Upper lobe of right lung (tissue), 1 donor: ENCODE measurements at regions not wholly inside any gene's neighbourhood (a gene's known extent, or its start where the extent isn't known, plus 50 kb on each side); places are given as distances from the start of the nearest gene placed in this dataset.
"Not testable (repeated sequence)": the region's sequence is repeated elsewhere in the genome, so short reads cannot be mapped to it uniquely, and the experiment has no call there.

ENCODE experiments used
- ATAC-seq: fragments of 200-7000 bp; cut with Tn5 transposase; one replicate; pipeline ENCODE4 v1.9.1; 2020; ENCODE audit warnings: mild to moderate bottlenecking, moderate library complexity
- DNase-seq: peaks from one replicate; pipeline ENCODE4 v3.0.0-alpha.2; 2020
- H3K27ac ChIP-seq: fragments of 200-600 bp; one replicate; pipeline ENCODE4 v1.8.0; 2022
- H3K27me3 ChIP-seq: fragments of 200-600 bp; one replicate; pipeline ENCODE4 v1.8.0; 2022; ENCODE audit warnings: mild to moderate bottlenecking
- H3K36me3 ChIP-seq: fragments of 200-600 bp; one replicate; pipeline ENCODE4 v1.8.0; 2022
- H3K4me1 ChIP-seq: fragments of 200-600 bp; one replicate; pipeline ENCODE4 v1.8.0; 2022
- H3K4me3 ChIP-seq: fragments of 200-600 bp; one replicate; pipeline ENCODE4 v1.8.0; 2022; ENCODE audit warnings: mild to moderate bottlenecking
- H3K9me3 ChIP-seq: fragments of 200-600 bp; one replicate; pipeline ENCODE4 v1.8.0; 2022
- CTCF ChIP-seq: fragments of 200-600 bp; IDR thresholded peaks from one replicate; pipeline ENCODE4 v1.8.0; 2022; ENCODE audit warnings: antibody characterized with exemption
- intact Hi-C: fragments of 100-400 bp; cut with DNase I; formaldehyde crosslinking; loops from one replicate; pipeline ENCODE4 v1.11.0; 2022
- donor health status: DM: no; HTN: yes; CAD: no; lungs with severe emphysema.

DNA sequence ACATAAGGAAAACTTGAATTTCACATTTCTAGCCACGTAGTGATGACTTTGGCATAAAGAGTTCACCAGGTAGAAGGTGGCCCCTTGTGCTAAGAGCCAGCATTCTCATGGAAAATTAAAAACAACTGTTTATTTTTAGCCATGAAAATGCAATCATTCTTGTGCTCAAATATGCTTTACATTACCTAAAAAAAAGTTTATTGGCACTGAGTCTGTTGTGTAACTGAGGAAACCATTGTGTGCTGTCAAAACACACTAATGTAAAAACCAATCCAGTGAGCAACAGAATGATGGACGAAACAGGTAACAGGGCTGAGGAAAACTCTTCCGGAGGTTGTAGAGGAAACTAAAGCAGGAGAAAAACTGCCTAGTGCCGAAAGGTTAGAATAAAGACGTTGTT, 287.0 kb upstream of the TMC3 start:
- H3K27me3 ChIP-seq, result no peaks in the 10 kb centered on the region
- H3K4me3 ChIP-seq, result no peak overlapping the region
- H3K9me3 ChIP-seq, result no peaks in the 10 kb centered on the region
- H3K4me1 ChIP-seq, result no peaks in the 10 kb centered on the region
- no peaks in the 10 kb centered on the region for H3K36me3 ChIP-seq
- no peak for ATAC-seq
- DNase-seq, result no peak
- intact Hi-C loops, result no loop called here
- H3K27ac ChIP-seq, result no peak overlapping the region
- TF ChIP-seq CTCF, result no peak

DNA sequence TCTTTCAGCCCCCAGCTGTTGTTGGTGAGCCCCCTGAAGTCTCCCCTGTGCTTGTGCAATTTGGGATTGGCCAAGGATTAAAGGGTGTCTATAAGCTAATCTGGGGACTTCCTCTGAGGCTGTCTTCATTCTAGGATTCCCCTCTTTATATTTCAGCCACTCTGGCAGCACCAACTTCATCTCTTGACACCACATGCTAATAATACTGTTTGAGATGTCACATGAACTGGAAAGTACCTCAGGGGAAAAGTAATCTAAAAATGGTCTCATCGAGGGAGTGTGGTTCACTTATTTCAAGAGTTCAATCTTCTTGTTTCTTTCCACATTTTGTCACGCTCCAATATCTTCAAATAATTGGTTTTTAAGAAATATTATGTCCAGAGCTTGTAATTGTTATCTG, 279.2 kb upstream of the TMC3 start:
- TF ChIP-seq CTCF, result no peak
- ATAC-seq, result no peak
- Histone ChIP-seq H3K4me1 (no peaks in the 10 kb centered on the region), H3K36me3 (no peaks in the 10 kb centered on the region), H3K27ac (no peak overlapping the region), H3K9me3 (no peaks in the 10 kb centered on the region), H3K27me3 (no peaks in the 10 kb centered on the region), H3K4me3 (no peak overlapping the region)
- DNase-seq, result no peak
- intact Hi-C loops, result no loop called here

DNA sequence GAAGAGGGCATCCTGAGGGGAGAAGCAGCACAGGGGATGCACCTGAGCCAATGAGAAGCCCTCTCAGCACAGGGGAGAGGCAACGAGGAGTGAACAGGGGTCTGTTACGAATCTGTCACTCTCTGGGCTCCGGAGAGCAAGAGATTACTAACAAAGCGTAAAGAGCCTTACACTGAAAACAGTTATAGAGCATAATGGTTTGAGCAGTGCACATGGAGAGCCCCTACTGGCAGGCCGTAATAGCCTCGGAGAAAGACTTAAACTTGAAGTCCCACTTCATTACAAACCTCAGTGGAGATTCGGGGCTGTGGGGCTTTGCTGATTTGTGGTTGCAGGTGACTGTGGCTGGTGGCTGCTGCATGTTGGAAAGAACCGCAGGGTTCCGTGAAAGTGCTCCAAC, 271.5 kb upstream of the TMC3 start:
- Histone ChIP-seq H3K4me3 (no peak overlapping the region), H3K4me1 (no peaks in the 10 kb centered on the region), H3K27me3 (no peaks in the 10 kb centered on the region), H3K9me3 (no peaks in the 10 kb centered on the region), H3K27ac (no peak overlapping the region), H3K36me3 (no peaks in the 10 kb centered on the region)
- no peak for DNase-seq
- intact Hi-C loops, result no loop called here
- TF ChIP-seq CTCF, result no peak
- no peak for ATAC-seq

GRCh38 chr15:81643771-81644170, 269.8 kb upstream of the TMC3 start:
- no peak for TF ChIP-seq CTCF
- no peak for ATAC-seq

DNA sequence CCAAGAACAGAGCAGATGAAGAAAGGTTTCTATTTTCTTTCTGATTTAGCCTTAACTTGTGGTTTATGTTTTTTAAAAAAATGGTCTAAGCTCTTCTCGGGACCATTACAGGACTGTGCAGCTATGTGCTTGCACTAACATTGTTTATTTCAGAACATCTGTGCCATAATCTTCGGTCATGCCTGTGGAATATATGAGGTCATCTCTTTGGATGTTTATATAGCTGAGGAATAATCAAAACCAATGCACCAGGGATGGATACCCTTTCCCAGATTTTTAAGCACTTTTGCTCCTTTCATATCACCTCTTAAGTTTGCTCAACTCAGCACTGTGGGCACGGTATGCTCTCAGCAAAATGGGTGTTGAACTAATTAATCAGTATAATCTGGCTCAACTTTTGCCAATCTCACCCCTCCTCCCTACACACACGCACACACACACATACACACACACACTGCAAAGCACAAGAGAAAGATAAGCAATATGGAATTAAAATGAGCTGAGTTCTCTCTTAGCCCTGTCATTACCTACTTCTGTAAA, 268.5 kb upstream of the TMC3 start:
- DNase-seq (no peak), ATAC-seq (no peak)
- H3K36me3 ChIP-seq, result no peaks in the 10 kb centered on the region
- intact Hi-C loops, result no loop called here
- no peak overlapping the region for H3K4me3 ChIP-seq
- H3K9me3 ChIP-seq, result no peaks in the 10 kb centered on the region
- no peaks in the 10 kb centered on the region for H3K27me3 ChIP-seq
- no peaks in the 10 kb centered on the region for H3K4me1 ChIP-seq
- no peak overlapping the region for H3K27ac ChIP-seq
- TF ChIP-seq CTCF, result no peak

More at GRCh38 chr15:81643771-81644170, 269.8 kb upstream of the TMC3 start:
- H3K9me3 ChIP-seq, result no peaks in the 10 kb centered on the region
- H3K27me3 ChIP-seq, result no peaks in the 10 kb centered on the region
- H3K27ac ChIP-seq, result no peak overlapping the region
- DNase-seq, result no peak
- H3K4me3 ChIP-seq, result no peak overlapping the region
- H3K4me1 ChIP-seq, result no peaks in the 10 kb centered on the region
- H3K36me3 ChIP-seq, result no peaks in the 10 kb centered on the region
- intact Hi-C loops, result no loop called here

DNA sequence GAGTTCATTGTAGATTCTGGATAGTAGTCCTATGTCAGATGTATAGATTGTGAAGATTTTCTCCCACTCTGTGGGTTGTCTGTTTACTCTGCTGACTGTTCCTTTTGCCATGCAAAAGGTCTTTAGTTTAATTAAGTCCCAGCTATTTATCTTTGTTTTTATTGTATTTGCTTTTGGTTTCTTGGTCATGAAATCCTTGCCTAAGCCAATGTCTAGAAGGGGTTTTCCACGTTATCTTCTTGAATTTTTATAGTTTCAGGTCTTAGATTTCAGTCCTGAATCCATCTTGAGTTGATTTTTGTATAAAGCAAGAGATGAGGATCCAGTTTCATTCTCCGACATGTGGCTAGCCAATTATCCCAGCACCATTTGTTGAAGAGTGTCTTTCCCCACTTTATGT, 262.1 kb upstream of the TMC3 start:
- H3K36me3 ChIP-seq, ATAC-seq: not testable (repeated sequence)

More for the DNA sequence above, 262.1 kb upstream of the TMC3 start:
- H3K9me3 ChIP-seq, intact Hi-C loops, DNase-seq, H3K4me1 ChIP-seq, H3K4me3 ChIP-seq, H3K27ac ChIP-seq, H3K27me3 ChIP-seq: not testable (repeated sequence)
